ENCODE measurements at regions not wholly inside any gene's neighbourhood (a gene's known extent, or its start where the extent isn't known, plus 50 kb on each side); places are given as distances from the start of the nearest gene placed in this dataset.
"Not testable (repeated sequence)": the region's sequence is repeated elsewhere in the genome, so short reads cannot be mapped to it uniquely, and the experiment has no call there.

GRCh38 chr1:206256935-206257334, 53.6 kb downstream of the SRGAP2 start:
- DNase-seq (ENCODE audit: low read depth), result not testable (repeated sequence)

GRCh38 chr1:206261473-206261872, 58.1 kb downstream of the SRGAP2 start:
- not testable (repeated sequence) for DNase-seq (ENCODE audit: low read depth)

- not testable (repeated sequence) for DNase-seq (ENCODE audit: low read depth)
Measured at GRCh38 chr1:206262424-206262823, 59.1 kb downstream of the SRGAP2 start.

GRCh38 chr1:206264916-206265315, 61.6 kb downstream of the SRGAP2 start:
- not testable (repeated sequence) for DNase-seq (ENCODE audit: low read depth)

- not testable (repeated sequence) for DNase-seq (ENCODE audit: low read depth)
Measured at GRCh38 chr1:206271153-206271552, 67.8 kb downstream of the SRGAP2 start.

GRCh38 chr1:206273104-206273503, 69.8 kb downstream of the SRGAP2 start:
- not testable (repeated sequence) for DNase-seq (ENCODE audit: low read depth)

GRCh38 chr1:206276143-206276542, 72.8 kb downstream of the SRGAP2 start:
- DNase-seq (ENCODE audit: low read depth), result not testable (repeated sequence)

GRCh38 chr1:206278683-206279082, 75.3 kb downstream of the SRGAP2 start:
- DNase-seq (ENCODE audit: low read depth), result not testable (repeated sequence)

GRCh38 chr1:206280683-206281082, 77.3 kb downstream of the SRGAP2 start:
- DNase-seq (ENCODE audit: low read depth), result not testable (repeated sequence)

GRCh38 chr1:206281912-206282654, 78.7 kb downstream of the SRGAP2 start:
- DNase-seq (ENCODE audit: low read depth), result not testable (repeated sequence)

GRCh38 chr1:206285024-206285960, 82.0 kb downstream of the SRGAP2 start:
- not testable (repeated sequence) for DNase-seq (ENCODE audit: low read depth)

- not testable (repeated sequence) for DNase-seq (ENCODE audit: low read depth)
Measured at GRCh38 chr1:206287759-206288158, 84.4 kb downstream of the SRGAP2 start.

GRCh38 chr1:206288453-206288852, 85.1 kb downstream of the SRGAP2 start:
- not testable (repeated sequence) for DNase-seq (ENCODE audit: low read depth)

GRCh38 chr1:206297145-206298031, 94.0 kb downstream of the SRGAP2 start:
- not testable (repeated sequence) for DNase-seq (ENCODE audit: low read depth)

- DNase-seq (ENCODE audit: low read depth), result not testable (repeated sequence)
Measured at GRCh38 chr1:206298032-206298392, 94.7 kb downstream of the SRGAP2 start.

GRCh38 chr1:206299181-206299791, 95.9 kb downstream of the SRGAP2 start:
- not testable (repeated sequence) for DNase-seq (ENCODE audit: low read depth)

GRCh38 chr1:206299942-206300341, 96.6 kb downstream of the SRGAP2 start:
- DNase-seq (ENCODE audit: low read depth), result not testable (repeated sequence)

- not testable (repeated sequence) for DNase-seq (ENCODE audit: low read depth)
Measured at GRCh38 chr1:206302056-206302455, 98.7 kb downstream of the SRGAP2 start.

- DNase-seq (ENCODE audit: low read depth), result not testable (repeated sequence)
Measured at GRCh38 chr1:206307442-206307841, 104.1 kb downstream of the SRGAP2 start.

- DNase-seq (ENCODE audit: low read depth), result not testable (repeated sequence)
Measured at GRCh38 chr1:206310948-206311347, 107.6 kb downstream of the SRGAP2 start.

GRCh38 chr1:206311611-206312273, 108.4 kb downstream of the SRGAP2 start:
- DNase-seq (ENCODE audit: low read depth), result not testable (repeated sequence)
